Fibroblast of mammary gland (primary cell): ENCODE measurements at regions not wholly inside any gene's neighbourhood (a gene's known extent, or its start where the extent isn't known, plus 50 kb on each side); places are given as distances from the start of the nearest gene placed in this dataset.

Experiments used
- DNase-seq: peaks from one replicate; pipeline ENCODE4 v3.0.0-alpha.2; 2010; ENCODE audit warnings: low read depth
- H3K4me3 ChIP-seq: 2 replicates; pipeline ENCODE4 v1.5.1; 2011; ENCODE audit warnings: low read depth, mild to moderate bottlenecking, low read length, moderate library complexity; ENCODE audit not compliant: control insufficient read depth
- CTCF ChIP-seq: conservative IDR thresholded peaks from 2 replicates; pipeline ENCODE4 v1.5.1; 2011; ENCODE audit warnings: low read depth, low read length, inconsistent platforms; ENCODE audit not compliant: control insufficient read depth, insufficient read depth

DNA sequence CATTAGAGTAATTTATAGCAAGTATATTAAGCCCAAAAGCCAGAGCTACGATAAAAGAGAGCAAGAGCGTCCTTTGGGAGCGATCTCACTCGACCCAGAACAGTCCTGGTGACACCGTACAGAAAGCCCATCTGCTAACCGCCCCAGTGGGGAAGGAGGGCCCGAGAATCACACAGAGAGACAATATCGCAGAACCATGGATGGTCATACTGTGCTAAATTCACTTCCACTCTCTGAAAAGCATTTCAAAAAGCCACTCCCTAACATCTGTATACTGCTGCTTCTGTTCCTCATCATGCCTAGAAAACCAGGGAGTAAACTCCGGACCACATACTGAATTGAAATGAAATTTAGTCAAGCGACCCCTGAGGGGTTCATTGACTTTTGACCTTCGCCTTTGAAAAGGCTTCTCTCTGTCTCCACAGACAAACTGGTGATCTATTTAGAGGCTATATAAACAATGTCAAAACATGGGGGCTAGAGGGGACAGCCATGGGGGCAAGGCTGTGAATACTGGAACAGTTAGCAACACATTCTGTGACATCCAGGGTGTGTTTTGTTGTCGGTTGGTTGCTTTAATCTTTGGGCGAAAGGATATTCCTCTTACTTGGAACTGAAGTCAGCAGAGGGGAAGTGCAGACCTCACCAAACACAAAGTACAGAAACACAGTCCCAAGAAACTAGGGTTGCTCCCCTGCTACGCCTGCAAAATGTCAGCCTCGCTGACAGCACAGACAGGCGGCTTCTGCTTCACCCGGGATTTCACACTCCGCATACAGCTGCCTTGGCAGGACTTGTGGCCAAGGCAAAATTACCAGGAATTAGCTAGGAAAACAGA is 129.0 kb upstream of the RASGEF1B start:
- H3K4me3 ChIP-seq, result no peak overlapping the region
- TF ChIP-seq CTCF, result no peak
- no peak for DNase-seq

DNA sequence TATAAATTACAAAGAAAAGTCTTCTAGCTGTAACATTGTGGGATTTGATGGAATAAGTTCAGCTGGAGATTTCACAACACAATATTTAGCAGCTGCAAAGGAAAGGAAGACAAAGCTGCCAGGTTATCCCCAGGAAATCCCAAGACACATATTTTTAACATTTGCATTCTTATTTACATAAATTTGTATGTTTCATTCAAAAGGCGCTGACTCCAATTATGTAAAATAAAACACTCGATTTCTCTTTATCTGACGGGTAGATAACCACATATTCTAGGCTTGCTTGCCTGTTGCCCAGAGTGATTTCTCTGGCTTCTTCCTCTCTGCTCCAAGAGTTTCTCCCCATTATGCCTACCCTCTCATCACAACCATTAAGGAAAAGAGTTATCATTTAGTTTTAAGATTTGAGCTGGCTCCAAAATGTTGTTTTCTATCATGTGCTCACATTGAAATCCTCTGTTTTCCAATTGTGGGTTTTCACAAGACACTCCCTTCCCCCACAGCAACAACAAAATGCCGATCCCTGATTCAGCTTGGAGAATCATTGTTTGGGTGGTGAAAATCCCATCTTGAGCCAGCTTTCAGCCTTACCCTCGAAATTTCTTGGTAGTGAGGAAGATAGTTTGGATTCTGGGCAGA is 128.2 kb upstream of the RASGEF1B start:
- no peak for DNase-seq
- no peak for TF ChIP-seq CTCF
- no peak overlapping the region for H3K4me3 ChIP-seq

GRCh38 chr4:81595798-81596610 is 124.3 kb upstream of the RASGEF1B start:
- TF ChIP-seq CTCF, result no peak
- no peak for DNase-seq

DNA sequence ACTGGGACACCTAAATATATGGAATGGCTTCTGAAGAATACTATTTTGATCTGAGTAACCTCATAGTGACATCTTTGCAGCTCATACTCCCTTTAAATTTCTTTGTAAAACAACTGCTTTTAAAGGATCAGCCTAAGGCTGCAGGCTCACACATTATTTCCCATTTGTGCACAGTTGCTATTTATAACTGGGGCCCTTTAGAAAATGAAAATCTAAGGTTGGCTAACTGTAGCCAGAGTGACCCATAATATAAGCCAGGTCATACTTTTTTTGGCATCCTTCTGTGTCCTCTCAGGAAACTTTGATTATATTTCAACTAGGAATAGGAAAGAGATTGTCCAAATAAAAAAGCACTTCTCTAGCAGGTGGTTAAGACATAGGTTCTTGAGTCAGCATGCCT is 123.6 kb upstream of the RASGEF1B start:
- no peak for TF ChIP-seq CTCF
- DNase-seq, result no peak
- H3K4me3 ChIP-seq, result no peak overlapping the region

More at GRCh38 chr4:81595798-81596610, 124.3 kb upstream of the RASGEF1B start:
- H3K4me3 ChIP-seq, result no peak overlapping the region

- no peak for TF ChIP-seq CTCF
- no peak for DNase-seq
- no peak overlapping the region for H3K4me3 ChIP-seq
Measured at GRCh38 chr4:81594490-81595159, 122.9 kb upstream of the RASGEF1B start.

GRCh38 chr4:81592701-81593100 is 121.0 kb upstream of the RASGEF1B start:
- DNase-seq, result no peak
- no peak overlapping the region for H3K4me3 ChIP-seq
- TF ChIP-seq CTCF, result no peak
